ENCODE measurements at regions not wholly inside any gene's neighbourhood (a gene's known extent, or its start where the extent isn't known, plus 50 kb on each side); places are given as distances from the start of the nearest gene placed in this dataset.

GRCh38 chr14:38762845-38763244 lies 340.2 kb downstream of the SEC23A start:
- no peaks in the 10 kb centered on the region for H3K79me1 ChIP-seq (ENCODE audit: low read depth, low read length)
- no peak overlapping the region for H2BK5ac ChIP-seq (ENCODE audit: low read depth, low read length)
- no peak overlapping the region for H3K4me3 ChIP-seq (ENCODE audit: extremely low read depth in 1 of 4, insufficient read depth in 2 of 4, low read depth in 3 of 4, low read length in 4 of 4)
- no peak overlapping the region for H2AFZ ChIP-seq (ENCODE audit: low read length)
- no peak overlapping the region for H3K56ac ChIP-seq (replicated peaks; ENCODE audit: insufficient read length, low read depth, low read length)
- H2BK120ac ChIP-seq (replicated peaks; ENCODE audit: low read depth, low read length): no peak overlapping the region
- no peak overlapping the region for H3K23ac ChIP-seq (ENCODE audit: insufficient read length)
- H3K18ac ChIP-seq (ENCODE audit: extremely low read depth, low read length): no peak overlapping the region
- H3K4me2 ChIP-seq (ENCODE audit: insufficient read depth in 1 of 2, low read depth in 2 of 2, low read length in 2 of 2): no peak overlapping the region
- no peak overlapping the region for H2BK20ac ChIP-seq (ENCODE audit: low read length)
- H2BK12ac ChIP-seq (ENCODE audit: low read depth, low read length): no peak overlapping the region
- H2BK15ac ChIP-seq (ENCODE audit: low read length): no peak overlapping the region
- CTCF ChIA-PET (ENCODE audit: partially characterized antibody): interaction anchor here (0.9 to 4.0 kb wide), 3 partner anchors 41 to 272 kb away, joined by 3 to 12 read pairs (median 4); no protein-coding TSS in a partner anchor
- no peaks in the 10 kb centered on the region for H3K27me3 ChIP-seq (replicated peaks in 1 of 4; ENCODE audit: control insufficient read depth in 3 of 4, extremely low read depth in 1 of 4, insufficient read depth in 3 of 4, low read length in 3 of 4)
- H4K91ac ChIP-seq (replicated peaks; ENCODE audit: insufficient read length, low read length): no peak overlapping the region
- POLR2A ChIA-PET (ENCODE audit: partially characterized antibody): no interaction called here
- no peak overlapping the region for H3K14ac ChIP-seq (ENCODE audit: insufficient read length)
- no peak overlapping the region for H2AK5ac ChIP-seq (ENCODE audit: low read depth, low read length)
- no peaks in the 10 kb centered on the region for H3K36me3 ChIP-seq (ENCODE audit: control insufficient read depth in 2 of 4, insufficient read depth in 4 of 4, low read length in 3 of 4)
- no peaks in the 10 kb centered on the region for H3K79me2 ChIP-seq (ENCODE audit: control insufficient read depth in 1 of 2, insufficient read depth in 2 of 2, low read length in 2 of 2)
- no peak overlapping the region for H3K27ac ChIP-seq (ENCODE audit: low read depth, low read length)
- no peak overlapping the region for H3K9ac ChIP-seq (replicated peaks in 1 of 4; ENCODE audit: extremely low read depth in 1 of 4, low read depth in 3 of 4, low read length in 3 of 4)
- H3K4me1 ChIP-seq (replicated peaks in 1 of 4; ENCODE audit: control insufficient read depth in 3 of 4, insufficient read depth in 4 of 4, low read length in 3 of 4): no peaks in the 10 kb centered on the region
- no peaks in the 10 kb centered on the region for H4K20me1 ChIP-seq (replicated peaks in 1 of 2; ENCODE audit: control insufficient read depth in 1 of 2, insufficient read depth in 2 of 2, low read length in 2 of 2)
- H3K4ac ChIP-seq (replicated peaks; ENCODE audit: insufficient read length, low read depth, low read length): no peak overlapping the region
- 93% methylated on average over 2 of the region's 2 CpGs; no CpG with 5 or more reads in 1 of the 2 experiments for WGBS, 2 experiments (ENCODE audit: extremely low coverage in 1 of 2, insufficient coverage in 1 of 2, insufficient read length in 1 of 2, insufficient replicate concordance in 2 of 2, low coverage in 1 of 2, low lambda C conversion rate in 2 of 2, missing lambda C conversion rate in 1 of 2)
- H4K8ac ChIP-seq (ENCODE audit: extremely low read depth, insufficient read depth, low read length): no peak overlapping the region
- H3K23me2 ChIP-seq (ENCODE audit: low read depth, low read length): no peaks in the 10 kb centered on the region
- FAIRE-seq (no peak), DNase-seq (ENCODE audit: low read depth in 1 of 2, low spot score in 2 of 2) (no peak)
- H3K9me3 ChIP-seq (ENCODE audit: insufficient read depth in 2 of 2, low read depth in 1 of 2, low read length in 1 of 2): peaks cover 7 to 8% of the 10 kb centered on the region in 2 experiments; a peak in 2 of 4 replicates
- no peak overlapping the region for H4K5ac ChIP-seq (ENCODE audit: insufficient read length, low read depth, low read length)
- TF ChIP-seq SIX5 (IDR thresholded peaks at IDR 0.05; ENCODE audit: low read depth, low read length) (no peak), SAP30 (IDR thresholded peaks at IDR 0.05; ENCODE audit: insufficient read depth, insufficient replicate concordance, low read length) (no peak), ATF2 (IDR thresholded peaks at IDR 0.05; ENCODE audit: low read length) (no peak), EZH2 (IDR thresholded peaks at IDR 0.05; ENCODE audit: low read depth, low read length, severe bottlenecking) (no peak), EGR1 (IDR thresholded peaks at IDR 0.05; ENCODE audit: borderline replicate concordance, low read depth, low read length) (no peak), ZNF274 (IDR thresholded peaks at IDR 0.05; ENCODE audit: borderline replicate concordance, extremely low read depth, low read length) (no peak), ASH2L (IDR thresholded peaks at IDR 0.05; ENCODE audit: low read length) (no peak), SIRT6 (IDR thresholded peaks at IDR 0.05; ENCODE audit: low read length) (no peak), SUZ12 (IDR thresholded peaks at IDR 0.05; ENCODE audit: low read length) (no peak), TCF12 (IDR thresholded peaks at IDR 0.05; ENCODE audit: low read depth, low read length) (no peak), RAD21 (IDR thresholded peaks at IDR 0.05 in 1 of 2, conservative IDR thresholded peaks at IDR 0.05 in 1 of 2; ENCODE audit: low read depth in 2 of 2, low read length in 2 of 2) (no peak), BCL11A (IDR thresholded peaks at IDR 0.05; ENCODE audit: low read depth in 2 of 2, low read length in 2 of 2) (no peak)

Measured in H1 (cell line).